ENCODE measurements at regions not wholly inside any gene's neighbourhood (a gene's known extent, or its start where the extent isn't known, plus 50 kb on each side); places are given as distances from the start of the nearest gene placed in this dataset.

GRCh38 chr21:17428980-17429379 lies 83.9 kb upstream of the CXADR start:
- Histone ChIP-seq H3K4me3 (no peak overlapping the region), H3K4me2 (no peak overlapping the region), H3K27ac (ENCODE audit: low read depth) (no peak overlapping the region), H3K27me3 (ENCODE audit: insufficient read depth) (no peaks in the 10 kb centered on the region), H3K36me3 (ENCODE audit: insufficient read depth) (no peaks in the 10 kb centered on the region), H3K9me2 (ENCODE audit: insufficient read depth) (peaks cover 4% of the 10 kb centered on the region; the same call in 1 of the 2 replicates), H4K20me1 (replicated peaks; ENCODE audit: insufficient read depth) (no peaks in the 10 kb centered on the region), H3K4me1 (ENCODE audit: insufficient read depth) (0 out of 2 replicates have a peak, but pooled peaks cover 2% of the 10 kb centered on the region), H2AFZ (no peak overlapping the region), H3F3A (replicated peaks; ENCODE audit: low read depth) (no peaks in the 10 kb centered on the region), H3K79me2 (replicated peaks; ENCODE audit: insufficient read depth) (no peaks in the 10 kb centered on the region)
- Mint-ChIP-seq H3K4me3 (no peak overlapping the region), H3K9me3 (peaks cover 8% of the 10 kb centered on the region; the same call in 1 of the 3 replicates), H3K27me3 (ENCODE audit: insufficient read depth, low read depth, poor library complexity) (peaks cover 4% of the 10 kb centered on the region), H3K4me1 (peaks cover 8% of the 10 kb centered on the region), H3K36me3 (ENCODE audit: low read depth) (no peaks in the 10 kb centered on the region), H3K27ac (no peak overlapping the region)
- TF ChIP-seq EZH2 (IDR thresholded peaks at IDR 0.05; ENCODE audit: low read depth, unreplicated experiment) (no peak), EZH2phosphoT487 (IDR thresholded peaks at IDR 0.05; ENCODE audit: unreplicated experiment) (no peak), ZNF114 (CRISPR knock-in tag; IDR thresholded peaks at IDR 0.05) (no peak), ZNF331 (CRISPR knock-in tag; IDR thresholded peaks at IDR 0.05; ENCODE audit: low read depth) (no peak), ZNF462 (CRISPR knock-in tag; IDR thresholded peaks at IDR 0.05) (no peak), CTCF (conservative IDR thresholded peaks at IDR 0.05; ENCODE audit: low read depth in 2 of 2) (no peak), STAT1 (IDR thresholded peaks at IDR 0.05; ENCODE audit: unreplicated experiment) (no peak), ETS1 (IDR thresholded peaks at IDR 0.05) (no peak), JUNB (IDR thresholded peaks at IDR 0.05; ENCODE audit: unreplicated experiment) (no peak), NANOG (IDR thresholded peaks at IDR 0.05; ENCODE audit: borderline replicate concordance) (no peak), REST (IDR thresholded peaks at IDR 0.05; ENCODE audit: unreplicated experiment) (no peak), POLR2AphosphoS5 (IDR thresholded peaks at IDR 0.05; ENCODE audit: low read depth) (no peak), CREB1 (CRISPR knock-in tag; IDR thresholded peaks at IDR 0.05; ENCODE audit: low read depth) (no peak)
- DNase-seq (ENCODE audit: low spot score) (no peak), ATAC-seq (no peak)

Measured in GM23338 (cell line).